Liver (tissue), 8 donors: ENCODE measurements at regions not wholly inside any gene's neighbourhood (a gene's known extent, or its start where the extent isn't known, plus 50 kb on each side); places are given as distances from the start of the nearest gene placed in this dataset.

Source experiments
- DNase-seq: peaks from one replicate; pipeline ENCODE4 v3.0.0-alpha.2; 2017; ENCODE audit warnings: low spot score
- H3K27ac ChIP-seq, 2 donors: one replicate each; pipeline ENCODE4 v1.7.0; 2013; ENCODE audit warnings: inconsistent platforms in 2 of 2, low read length in 2 of 2, control low read depth in 1 of 2, low read depth in 1 of 2, mild to moderate bottlenecking in 1 of 2
- H3K27me3 ChIP-seq, 4 donors: one replicate each; pipeline versions ENCODE4 v1.6.1 to v1.7.0; 2013; ENCODE audit warnings: low read length in 3 of 4, inconsistent platforms in 1 of 4, mild to moderate bottlenecking in 1 of 4, moderate library complexity in 1 of 4; ENCODE audit not compliant: control insufficient read depth in 4 of 4, insufficient read depth in 4 of 4
- H3K36me3 ChIP-seq, 4 donors: one replicate each; pipeline versions ENCODE4 v1.6.1 to v1.7.0; 2013; ENCODE audit warnings: low read length in 3 of 4, mild to moderate bottlenecking in 3 of 4, low read depth in 1 of 4, moderate library complexity in 1 of 4; ENCODE audit not compliant: control insufficient read depth in 4 of 4, insufficient read depth in 3 of 4
- H3K4me1 ChIP-seq, 4 donors: one replicate each; pipeline versions ENCODE4 v1.6.1 to v1.7.0; 2013; ENCODE audit warnings: low read length in 3 of 4, mild to moderate bottlenecking in 3 of 4, moderate library complexity in 1 of 4; ENCODE audit not compliant: control insufficient read depth in 4 of 4, insufficient read depth in 4 of 4
- H3K4me3 ChIP-seq, 3 donors: one replicate each; pipeline versions ENCODE4 v1.6.1 to v1.7.0; 2013; ENCODE audit warnings: low read length in 3 of 3, control low read depth in 1 of 3, low read depth in 1 of 3, mild to moderate bottlenecking in 1 of 3
- H3K9ac ChIP-seq, 2 donors: one replicate each; pipeline ENCODE4 v1.7.0; 2013; ENCODE audit warnings: low read length in 2 of 2, mild to moderate bottlenecking in 2 of 2, moderate library complexity in 2 of 2, control low read depth in 1 of 2, low read depth in 1 of 2
- H3K9me3 ChIP-seq, 4 donors: one replicate each; pipeline versions ENCODE4 v1.6.1 to v1.7.0; 2013; ENCODE audit warnings: low read length in 3 of 4; ENCODE audit not compliant: control insufficient read depth in 4 of 4
- ATF3 ChIP-seq: IDR thresholded peaks from 2 replicates; pipeline ENCODE4 v1.6.1; 2016; ENCODE audit warnings: antibody characterized with exemption
- CTCF ChIP-seq: fragments of 150-350 bp; IDR thresholded peaks from 2 replicates; pipeline ENCODE4 v1.5.1; 2017; ENCODE audit warnings: improper control_type of control experiment, low read depth, low read length; ENCODE audit not compliant: missing input control
- EGR1 ChIP-seq, 2 donors: IDR thresholded peaks; 2 replicates each; pipeline ENCODE4 v1.6.1; 2016 to 2018; ENCODE audit warnings: antibody characterized with exemption in 2 of 2, low read depth in 2 of 2
- FOXA1 ChIP-seq: IDR thresholded peaks from 2 replicates; pipeline ENCODE4 v1.6.1; 2016; ENCODE audit warnings: antibody characterized with exemption
- GABPA ChIP-seq, 2 donors: IDR thresholded peaks in 1 of 2; conservative IDR thresholded peaks in 1 of 2; 2 replicates each; pipeline ENCODE4 v1.6.1; 2016; ENCODE audit warnings: antibody characterized with exemption in 2 of 2, mild to moderate bottlenecking in 1 of 2, moderate library complexity in 1 of 2
- HNF4A ChIP-seq, 2 donors: conservative IDR thresholded peaks; 2 replicates each; pipeline ENCODE4 v1.6.1; 2016; ENCODE audit warnings: antibody characterized with exemption in 2 of 2, mild to moderate bottlenecking in 2 of 2
- HNF4G ChIP-seq: IDR thresholded peaks from 2 replicates; pipeline ENCODE4 v1.6.1; 2016; ENCODE audit warnings: antibody characterized with exemption
- JUND ChIP-seq, 2 donors: IDR thresholded peaks; 2 replicates each; pipeline ENCODE4 v1.6.1; 2016; ENCODE audit warnings: antibody characterized with exemption in 2 of 2
- MAX ChIP-seq: IDR thresholded peaks from 2 replicates; pipeline ENCODE4 v1.6.1; 2016; ENCODE audit warnings: antibody characterized with exemption
- NR2F2 ChIP-seq: IDR thresholded peaks from 2 replicates; pipeline ENCODE4 v1.6.1; 2016; ENCODE audit warnings: antibody characterized with exemption
- RAD21 ChIP-seq, 2 donors: IDR thresholded peaks; 2 replicates each; pipeline ENCODE4 v1.6.1; 2016; ENCODE audit warnings: antibody characterized with exemption in 2 of 2, mild to moderate bottlenecking in 2 of 2
- RXRA ChIP-seq, 2 donors: IDR thresholded peaks; 2 replicates each; pipeline ENCODE4 v1.6.1; 2017 to 2018; ENCODE audit warnings: antibody characterized with exemption in 2 of 2, mild to moderate bottlenecking in 1 of 2
- SP1 ChIP-seq: IDR thresholded peaks from 2 replicates; pipeline ENCODE4 v1.6.1; 2018; ENCODE audit warnings: antibody characterized with exemption, mild to moderate bottlenecking
- YY1 ChIP-seq: IDR thresholded peaks from 2 replicates; pipeline ENCODE4 v1.6.1; 2016; ENCODE audit warnings: antibody characterized with exemption, mild to moderate bottlenecking
- WGBS: extraction: QIAGEN DNeasy Blood & Tissue Kit; methylation state at CpG from one replicate; pipeline ENCODE4 v1.1.7; 2013; 5-methylcytosine and 5-hydroxymethylcytosine counted together
- TF ChIP-seq, protein P1 (sequence below): IDR thresholded peaks from 2 replicates; pipeline ENCODE4 v1.6.1; 2016; ENCODE audit warnings: antibody characterized with exemption, mild to moderate bottlenecking
- TF ChIP-seq, protein P2 (sequence below): IDR thresholded peaks from 2 replicates; pipeline ENCODE4 v1.6.1; 2016; ENCODE audit warnings: antibody characterized with exemption
- donor health status: healthy.
- donor health status: healthy.
- donor health status: healthy.
- donor health status: healthy.
- donor health status: healthy.

DNA sequence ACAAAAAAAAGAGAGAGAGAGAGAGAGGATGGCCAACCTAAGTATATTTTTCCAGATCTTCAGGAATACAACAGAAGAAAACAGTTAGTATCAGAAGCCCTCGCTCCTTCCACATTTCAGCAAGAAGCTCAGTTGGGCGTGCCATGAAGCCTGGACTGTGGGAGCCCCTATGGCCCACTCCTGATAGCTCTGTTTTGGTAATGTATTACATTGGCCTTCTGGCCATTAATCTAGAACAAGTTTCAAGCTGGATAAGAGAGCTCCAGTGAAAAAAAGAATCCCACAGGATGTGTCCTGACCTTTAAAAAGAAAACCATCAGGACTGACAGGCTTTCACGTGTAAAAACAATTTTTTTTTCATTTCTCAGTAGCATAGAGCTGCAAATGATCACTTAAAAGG lies 197.9 kb downstream of the ICOS start:
- H3K9me3 ChIP-seq, result no peaks in the 10 kb centered on the region
- no peak overlapping the region for H3K27ac ChIP-seq
- H3K27me3 ChIP-seq, result no peaks in the 10 kb centered on the region
- no peak for DNase-seq
- TF ChIP-seq RAD21 (IDR thresholded peaks at IDR 0.05) (no peak), EGR1 (IDR thresholded peaks at IDR 0.05; ENCODE audit: low read depth in 2 of 2) (no peak), RXRA (IDR thresholded peaks at IDR 0.05) (no peak), CTCF (no peak), FOXA1 (no peak), ATF3 (no peak)
- TF ChIP-seq, protein P1, sequence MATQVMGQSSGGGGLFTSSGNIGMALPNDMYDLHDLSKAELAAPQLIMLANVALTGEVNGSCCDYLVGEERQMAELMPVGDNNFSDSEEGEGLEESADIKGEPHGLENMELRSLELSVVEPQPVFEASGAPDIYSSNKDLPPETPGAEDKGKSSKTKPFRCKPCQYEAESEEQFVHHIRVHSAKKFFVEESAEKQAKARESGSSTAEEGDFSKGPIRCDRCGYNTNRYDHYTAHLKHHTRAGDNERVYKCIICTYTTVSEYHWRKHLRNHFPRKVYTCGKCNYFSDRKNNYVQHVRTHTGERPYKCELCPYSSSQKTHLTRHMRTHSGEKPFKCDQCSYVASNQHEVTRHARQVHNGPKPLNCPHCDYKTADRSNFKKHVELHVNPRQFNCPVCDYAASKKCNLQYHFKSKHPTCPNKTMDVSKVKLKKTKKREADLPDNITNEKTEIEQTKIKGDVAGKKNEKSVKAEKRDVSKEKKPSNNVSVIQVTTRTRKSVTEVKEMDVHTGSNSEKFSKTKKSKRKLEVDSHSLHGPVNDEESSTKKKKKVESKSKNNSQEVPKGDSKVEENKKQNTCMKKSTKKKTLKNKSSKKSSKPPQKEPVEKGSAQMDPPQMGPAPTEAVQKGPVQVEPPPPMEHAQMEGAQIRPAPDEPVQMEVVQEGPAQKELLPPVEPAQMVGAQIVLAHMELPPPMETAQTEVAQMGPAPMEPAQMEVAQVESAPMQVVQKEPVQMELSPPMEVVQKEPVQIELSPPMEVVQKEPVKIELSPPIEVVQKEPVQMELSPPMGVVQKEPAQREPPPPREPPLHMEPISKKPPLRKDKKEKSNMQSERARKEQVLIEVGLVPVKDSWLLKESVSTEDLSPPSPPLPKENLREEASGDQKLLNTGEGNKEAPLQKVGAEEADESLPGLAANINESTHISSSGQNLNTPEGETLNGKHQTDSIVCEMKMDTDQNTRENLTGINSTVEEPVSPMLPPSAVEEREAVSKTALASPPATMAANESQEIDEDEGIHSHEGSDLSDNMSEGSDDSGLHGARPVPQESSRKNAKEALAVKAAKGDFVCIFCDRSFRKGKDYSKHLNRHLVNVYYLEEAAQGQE, result no peak
- no peak overlapping the region for H3K9ac ChIP-seq
- WGBS, result 78% methylated on average over 3 of the region's 3 CpGs
- H3K36me3 ChIP-seq, result no peaks in the 10 kb centered on the region
- H3K4me1 ChIP-seq, result no peaks in the 10 kb centered on the region
- no peak overlapping the region for H3K4me3 ChIP-seq

GRCh38 chr2:204135752-204136151 lies 199.2 kb downstream of the ICOS start:
- Histone ChIP-seq H3K36me3 (no peaks in the 10 kb centered on the region), H3K4me3 (no peak overlapping the region), H3K9me3 (no peaks in the 10 kb centered on the region), H3K27me3 (no peaks in the 10 kb centered on the region), H3K27ac (no peak overlapping the region), H3K4me1 (no peaks in the 10 kb centered on the region), H3K9ac (no peak overlapping the region)
- TF ChIP-seq MAX (no peak), NR2F2 (no peak), GABPA (IDR thresholded peaks at IDR 0.05 in 1 of 2, conservative IDR thresholded peaks at IDR 0.05 in 1 of 2) (no peak), HNF4G (no peak)
- 95% methylated on average over 2 of the region's 2 CpGs for WGBS
- no peak for DNase-seq

- Histone ChIP-seq H3K27ac (no peak overlapping the region), H3K4me3 (no peak overlapping the region), H3K9me3 (no peaks in the 10 kb centered on the region), H3K4me1 (no peaks in the 10 kb centered on the region), H3K9ac (no peak overlapping the region), H3K27me3 (no peaks in the 10 kb centered on the region), H3K36me3 (no peaks in the 10 kb centered on the region)
- TF ChIP-seq HNF4G (no peak), JUND (IDR thresholded peaks at IDR 0.05) (no peak), YY1 (no peak), RAD21 (IDR thresholded peaks at IDR 0.05) (no peak), NR2F2 (no peak), SP1 (no peak), HNF4A (conservative IDR thresholded peaks at IDR 0.05) (no peak), GABPA (IDR thresholded peaks at IDR 0.05 in 1 of 2, conservative IDR thresholded peaks at IDR 0.05 in 1 of 2) (no peak), EGR1 (IDR thresholded peaks at IDR 0.05; ENCODE audit: low read depth in 2 of 2) (no peak)
- TF ChIP-seq, protein P1, result no peak
- TF ChIP-seq, protein P2, sequence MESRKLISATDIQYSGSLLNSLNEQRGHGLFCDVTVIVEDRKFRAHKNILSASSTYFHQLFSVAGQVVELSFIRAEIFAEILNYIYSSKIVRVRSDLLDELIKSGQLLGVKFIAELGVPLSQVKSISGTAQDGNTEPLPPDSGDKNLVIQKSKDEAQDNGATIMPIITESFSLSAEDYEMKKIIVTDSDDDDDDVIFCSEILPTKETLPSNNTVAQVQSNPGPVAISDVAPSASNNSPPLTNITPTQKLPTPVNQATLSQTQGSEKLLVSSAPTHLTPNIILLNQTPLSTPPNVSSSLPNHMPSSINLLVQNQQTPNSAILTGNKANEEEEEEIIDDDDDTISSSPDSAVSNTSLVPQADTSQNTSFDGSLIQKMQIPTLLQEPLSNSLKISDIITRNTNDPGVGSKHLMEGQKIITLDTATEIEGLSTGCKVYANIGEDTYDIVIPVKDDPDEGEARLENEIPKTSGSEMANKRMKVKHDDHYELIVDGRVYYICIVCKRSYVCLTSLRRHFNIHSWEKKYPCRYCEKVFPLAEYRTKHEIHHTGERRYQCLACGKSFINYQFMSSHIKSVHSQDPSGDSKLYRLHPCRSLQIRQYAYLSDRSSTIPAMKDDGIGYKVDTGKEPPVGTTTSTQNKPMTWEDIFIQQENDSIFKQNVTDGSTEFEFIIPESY, result no peak
- DNase-seq, result no peak
- WGBS, result 89% methylated on average over 2 of the region's 2 CpGs
Measured at GRCh38 chr2:204138206-204138605, 201.6 kb downstream of the ICOS start.
